Mesenchymal stem cell (in vitro differentiated cells and primary cell): ENCODE measurements at regions not wholly inside any gene's neighbourhood (a gene's known extent, or its start where the extent isn't known, plus 50 kb on each side); places are given as distances from the start of the nearest gene placed in this dataset.

Source experiments
- DNase-seq: peaks from one replicate; pipeline ENCODE4 v3.0.0-alpha.2; 2013
- H2AFZ ChIP-seq: one replicate; pipeline ENCODE4 v1.6.1; 2013; ENCODE audit warnings: low read depth, mild to moderate bottlenecking, control low read depth, inconsistent platforms, low read length, moderate library complexity
- H2AK5ac ChIP-seq: 2 replicates; pipeline ENCODE4 v1.6.1; 2013; ENCODE audit warnings: low read length, moderate library complexity, mild to moderate bottlenecking, inconsistent platforms; ENCODE audit not compliant: severe bottlenecking
- H2BK120ac ChIP-seq: one replicate; pipeline ENCODE4 v1.6.1; 2013; ENCODE audit warnings: low read depth, mild to moderate bottlenecking, inconsistent platforms, low read length, moderate library complexity
- H2BK12ac ChIP-seq, 2 experiments: one replicate each; pipeline ENCODE4 v1.6.1; 2013; ENCODE audit warnings: inconsistent platforms in 2 of 2, low read length in 2 of 2, mild to moderate bottlenecking in 2 of 2, moderate library complexity in 2 of 2, control low read depth in 1 of 2
- H2BK15ac ChIP-seq: one replicate; pipeline ENCODE4 v1.6.1; 2013; ENCODE audit warnings: mild to moderate bottlenecking, low read depth, inconsistent platforms; ENCODE audit not compliant: poor library complexity, severe bottlenecking
- H2BK5ac ChIP-seq: 2 replicates; pipeline ENCODE4 v1.6.1; 2013; ENCODE audit warnings: low read depth, mild to moderate bottlenecking, low read length, control low read depth, inconsistent platforms; ENCODE audit not compliant: poor library complexity, severe bottlenecking
- H3K14ac ChIP-seq, 2 experiments: one replicate each; pipeline ENCODE4 v1.6.1; 2013; ENCODE audit warnings: inconsistent platforms in 2 of 2, low read length in 2 of 2, control low read depth in 1 of 2, mild to moderate bottlenecking in 1 of 2, moderate library complexity in 1 of 2
- H3K18ac ChIP-seq, 2 experiments: one replicate each; pipeline ENCODE4 v1.6.1; 2013; ENCODE audit warnings: inconsistent platforms in 2 of 2, low read length in 2 of 2, control low read depth in 1 of 2, low read depth in 1 of 2, mild to moderate bottlenecking in 1 of 2
- H3K23ac ChIP-seq, 2 experiments: one replicate each; pipeline ENCODE4 v1.6.1; 2013; ENCODE audit warnings: inconsistent platforms in 2 of 2, low read length in 2 of 2, mild to moderate bottlenecking in 2 of 2, moderate library complexity in 2 of 2, control low read depth in 1 of 2
- H3K27ac ChIP-seq: 2 replicates; pipeline ENCODE4 v1.5.1; 2013; ENCODE audit warnings: mild to moderate bottlenecking, moderate library complexity, low read length, control low read depth, inconsistent platforms; ENCODE audit not compliant: poor library complexity, severe bottlenecking
- H3K27me3 ChIP-seq, 2 experiments: 2 replicates each; pipeline versions ENCODE4 v1.6.1 to v1.7.0; 2013; ENCODE audit warnings: low read length in 2 of 2, mild to moderate bottlenecking in 2 of 2, moderate library complexity in 2 of 2, control low read depth in 1 of 2, inconsistent platforms in 1 of 2; ENCODE audit not compliant: control insufficient read depth in 1 of 2, insufficient read depth in 1 of 2
- H3K36me3 ChIP-seq, 2 experiments: 2 replicates each; pipeline versions ENCODE4 v1.6.1 to v1.7.0; 2013; ENCODE audit warnings: low read length in 2 of 2, control low read depth in 1 of 2, inconsistent platforms in 1 of 2, low read depth in 1 of 2, mild to moderate bottlenecking in 1 of 2; ENCODE audit not compliant: insufficient read depth in 2 of 2, control insufficient read depth in 1 of 2
- H3K4ac ChIP-seq, 2 experiments: one replicate each; pipeline ENCODE4 v1.6.1; 2013; ENCODE audit warnings: inconsistent platforms in 2 of 2, low read length in 2 of 2, mild to moderate bottlenecking in 2 of 2, moderate library complexity in 2 of 2, control low read depth in 1 of 2, low read depth in 1 of 2
- H3K4me1 ChIP-seq: 2 replicates; pipeline ENCODE4 v1.6.1; 2013; ENCODE audit warnings: low read depth, low read length, control low read depth; ENCODE audit not compliant: control insufficient read depth, insufficient read depth
- H3K4me2 ChIP-seq: 2 replicates; pipeline ENCODE4 v1.6.1; 2013; ENCODE audit warnings: low read length, mild to moderate bottlenecking, inconsistent platforms; ENCODE audit not compliant: poor library complexity, severe bottlenecking
- H3K4me3 ChIP-seq, 2 experiments: 2 replicates each; pipeline versions ENCODE4 v1.5.1 to v1.7.0; 2013; ENCODE audit warnings: low read length in 2 of 2, mild to moderate bottlenecking in 2 of 2, control low read depth in 1 of 2, low read depth in 1 of 2; ENCODE audit not compliant: insufficient read depth in 1 of 2
- H3K79me1 ChIP-seq: replicated peaks from 2 replicates; pipeline ENCODE4 v1.6.1; 2013; ENCODE audit warnings: mild to moderate bottlenecking, control low read depth, low read length, inconsistent platforms; ENCODE audit not compliant: poor library complexity, severe bottlenecking
- H3K9ac ChIP-seq: 2 replicates; pipeline ENCODE4 v1.7.0; 2013; ENCODE audit warnings: mild to moderate bottlenecking, low read length, moderate library complexity
- H3K9me3 ChIP-seq: 2 replicates; pipeline ENCODE4 v1.7.0; 2013; ENCODE audit warnings: mild to moderate bottlenecking, low read length; ENCODE audit not compliant: control insufficient read depth
- H4K8ac ChIP-seq: one replicate; pipeline ENCODE4 v1.6.1; 2013; ENCODE audit warnings: inconsistent platforms, mild to moderate bottlenecking, low read length, moderate library complexity
- H4K91ac ChIP-seq: one replicate; pipeline ENCODE4 v1.6.1; 2013; ENCODE audit warnings: mild to moderate bottlenecking, low read length, inconsistent platforms
- WGBS: methylation state at CpG from one replicate; pipeline ENCODE4 v1.1.7; 2013; ENCODE audit warnings: mixed read lengths; 5-methylcytosine and 5-hydroxymethylcytosine counted together

DNA sequence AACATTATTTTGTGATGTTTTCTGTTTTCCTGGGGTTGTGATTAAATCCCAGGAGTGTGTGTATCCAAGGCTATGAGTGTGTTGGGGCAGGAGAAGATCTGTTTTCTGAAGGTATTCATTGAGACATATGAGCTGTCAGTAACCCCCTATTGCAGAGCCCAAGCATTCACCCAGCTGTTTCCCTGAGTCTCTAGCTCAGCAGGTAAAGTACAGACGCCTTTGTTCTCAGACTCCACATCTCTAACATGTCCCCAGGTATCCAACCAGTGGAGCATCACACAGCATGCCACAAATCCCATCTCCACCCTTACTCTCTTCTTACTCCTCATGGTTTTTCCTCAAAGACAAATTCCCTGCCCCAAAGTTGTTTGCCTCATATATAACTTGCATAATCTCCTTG, 213.6 kb downstream of the PCDH20 start:
- Histone ChIP-seq H2BK5ac (no peak overlapping the region), H3K27ac (no peak overlapping the region), H3K4me3 (no peak overlapping the region), H2AK5ac (no peak overlapping the region), H3K4ac (no peak overlapping the region), H3K27me3 (no peaks in the 10 kb centered on the region), H2BK15ac (no peak overlapping the region), H3K79me1 (no peaks in the 10 kb centered on the region), H3K9me3 (no peaks in the 10 kb centered on the region), H2BK120ac (no peak overlapping the region), H3K9ac (no peak overlapping the region), H3K36me3 (no peaks in the 10 kb centered on the region), H2BK12ac (no peak overlapping the region), H4K91ac (no peak overlapping the region), H3K23ac (no peak overlapping the region), H3K14ac (no peak overlapping the region), H2AFZ (no peak overlapping the region), H4K8ac (no peak overlapping the region), H3K4me2 (no peak overlapping the region), H3K4me1 (no peaks in the 10 kb centered on the region), H3K18ac (no peak overlapping the region)
- WGBS: 26% methylated on average over 1 of the region's 1 CpG
- DNase-seq: no peak

DNA sequence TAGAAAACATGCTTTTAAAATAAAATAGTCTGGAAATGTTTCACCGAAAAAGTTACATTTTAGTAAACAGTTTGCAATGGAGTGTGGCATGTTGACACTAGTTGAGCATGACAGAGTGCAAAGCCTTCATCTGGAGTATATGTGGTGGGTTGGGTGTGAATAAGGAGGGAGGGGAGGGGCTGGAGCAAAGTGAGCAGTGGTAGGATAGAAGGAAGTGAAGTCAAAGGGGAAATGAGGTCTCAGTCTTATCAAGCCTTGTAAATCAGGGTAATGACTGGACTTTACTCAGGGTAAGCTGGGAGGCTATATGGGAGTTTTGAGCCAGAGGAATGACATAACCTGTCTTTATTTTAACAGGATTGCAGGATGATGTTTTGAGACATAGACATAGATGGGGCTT, 222.8 kb downstream of the PCDH20 start:
- H3K14ac ChIP-seq: no peak overlapping the region
- H2BK15ac ChIP-seq: no peak overlapping the region
- H3K27ac ChIP-seq: no peak overlapping the region
- H3K4me3 ChIP-seq: no peak overlapping the region
- 92% methylated on average over 1 of the region's 1 CpG for WGBS
- H3K9ac ChIP-seq: no peak overlapping the region
- H2BK5ac ChIP-seq: no peak overlapping the region
- H3K27me3 ChIP-seq: no peaks in the 10 kb centered on the region
- no peak for DNase-seq
- no peak overlapping the region for H4K91ac ChIP-seq
- no peaks in the 10 kb centered on the region for H3K4me1 ChIP-seq
- no peaks in the 10 kb centered on the region for H3K36me3 ChIP-seq
- H3K79me1 ChIP-seq: no peaks in the 10 kb centered on the region
- no peak overlapping the region for H2AFZ ChIP-seq
- no peak overlapping the region for H3K4ac ChIP-seq
- H3K9me3 ChIP-seq: no peaks in the 10 kb centered on the region
- no peak overlapping the region for H3K23ac ChIP-seq
- no peak overlapping the region for H2BK12ac ChIP-seq
- H3K4me2 ChIP-seq: no peak overlapping the region
- no peak overlapping the region for H3K18ac ChIP-seq
- H2BK120ac ChIP-seq: no peak overlapping the region
- no peak overlapping the region for H4K8ac ChIP-seq
- no peak overlapping the region for H2AK5ac ChIP-seq

DNA sequence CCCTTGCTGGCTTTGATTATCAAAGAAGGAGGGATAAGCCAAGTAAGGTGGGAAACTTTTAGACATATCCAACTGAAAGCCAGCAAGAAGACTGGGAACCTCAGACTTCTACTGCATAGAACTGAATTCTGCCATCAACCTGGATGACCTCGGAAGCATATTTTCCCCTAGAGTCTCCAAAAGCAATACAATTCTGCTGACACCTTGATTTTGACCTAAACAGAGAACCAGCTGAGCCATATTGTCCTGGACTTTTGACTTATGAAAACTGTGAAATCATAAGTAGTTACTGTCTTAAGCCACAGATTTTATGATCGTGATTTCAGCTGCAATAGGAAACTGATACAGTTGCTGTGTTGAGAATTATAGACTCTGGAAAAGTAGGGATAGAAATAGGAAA, 227.6 kb downstream of the PCDH20 start:
- no peak overlapping the region for H3K18ac ChIP-seq
- no peak overlapping the region for H4K91ac ChIP-seq

DNA sequence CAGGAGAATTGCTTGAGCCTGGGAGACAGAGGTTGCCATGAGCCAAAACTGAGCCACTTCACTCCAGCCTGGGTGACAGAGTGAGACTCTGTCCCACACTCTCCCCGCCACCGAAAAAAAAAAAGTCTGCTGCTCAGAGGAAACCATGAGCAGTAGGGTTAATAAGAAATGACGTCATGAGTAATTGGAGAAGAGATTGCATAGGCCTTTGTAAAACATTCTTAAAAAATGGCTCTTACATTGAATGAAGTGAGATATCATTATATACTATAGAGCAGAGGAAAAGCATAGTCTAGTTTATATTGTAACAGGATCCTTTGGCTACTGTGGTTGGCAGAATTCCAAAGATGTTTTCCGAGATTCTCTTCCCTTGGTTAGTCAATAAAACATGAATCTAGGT, 228.2 kb downstream of the PCDH20 start:
- no peaks in the 10 kb centered on the region for H3K36me3 ChIP-seq
- H2BK15ac ChIP-seq: no peak overlapping the region
- H3K27me3 ChIP-seq: no peaks in the 10 kb centered on the region
- no peaks in the 10 kb centered on the region for H3K9me3 ChIP-seq
- H4K8ac ChIP-seq: no peak overlapping the region
- no peak overlapping the region for H2BK12ac ChIP-seq
- no peak overlapping the region for H2BK120ac ChIP-seq
- DNase-seq: no peak
- WGBS: 100% methylated on average over 3 of the region's 4 CpGs
- no peak overlapping the region for H3K4ac ChIP-seq
- no peak overlapping the region for H3K23ac ChIP-seq
- no peak overlapping the region for H3K4me2 ChIP-seq
- no peaks in the 10 kb centered on the region for H3K4me1 ChIP-seq
- H4K91ac ChIP-seq: no peak overlapping the region
- H2AK5ac ChIP-seq: no peak overlapping the region
- H3K79me1 ChIP-seq: no peaks in the 10 kb centered on the region
- H3K9ac ChIP-seq: no peak overlapping the region
- no peak overlapping the region for H3K18ac ChIP-seq
- H3K27ac ChIP-seq: no peak overlapping the region
- no peak overlapping the region for H2AFZ ChIP-seq
- H3K14ac ChIP-seq: no peak overlapping the region
- H3K4me3 ChIP-seq: no peak overlapping the region
- H2BK5ac ChIP-seq: no peak overlapping the region

More for the DNA sequence above, 227.6 kb downstream of the PCDH20 start:
- Histone ChIP-seq H3K9ac (no peak overlapping the region), H2BK120ac (no peak overlapping the region), H3K23ac (no peak overlapping the region), H3K79me1 (no peaks in the 10 kb centered on the region), H2BK5ac (no peak overlapping the region), H3K4me1 (no peaks in the 10 kb centered on the region), H3K27ac (no peak overlapping the region), H2BK15ac (no peak overlapping the region), H2AFZ (no peak overlapping the region), H2BK12ac (no peak overlapping the region), H3K4me3 (no peak overlapping the region), H3K27me3 (no peaks in the 10 kb centered on the region), H3K4ac (no peak overlapping the region), H3K4me2 (no peak overlapping the region), H3K36me3 (no peaks in the 10 kb centered on the region), H3K14ac (no peak overlapping the region), H3K9me3 (no peaks in the 10 kb centered on the region), H4K8ac (no peak overlapping the region), H2AK5ac (no peak overlapping the region)
- 90% methylated on average over 2 of the region's 2 CpGs for WGBS
- DNase-seq: no peak
